ENCODE measurements at regions not wholly inside any gene's neighbourhood (a gene's known extent, or its start where the extent isn't known, plus 50 kb on each side); places are given as distances from the start of the nearest gene placed in this dataset.

DNA sequence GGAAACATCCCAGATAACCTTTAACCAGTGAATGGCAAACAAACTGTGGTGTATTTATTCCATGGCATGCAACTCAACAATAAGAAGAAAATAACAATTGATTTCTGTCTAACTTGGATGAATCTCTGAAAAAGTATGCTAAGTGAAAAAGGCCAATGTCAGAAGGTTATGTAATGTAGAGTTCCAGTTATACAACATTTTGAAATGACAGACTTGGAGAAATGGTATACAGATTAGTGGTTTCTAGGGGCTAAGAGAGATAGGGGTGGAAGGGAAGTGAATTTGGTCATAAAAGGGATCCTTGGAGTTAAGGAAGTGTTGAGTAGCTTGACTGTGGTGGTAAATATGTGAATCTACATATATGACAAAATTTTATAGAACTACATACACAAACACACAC, 269.4 kb upstream of the SUCLG2 start:
- Histone ChIP-seq H3K36me3 (no peaks in the 10 kb centered on the region), H3K4me2 (no peak overlapping the region), H3K9ac (no peak overlapping the region), H3K27me3 (no peaks in the 10 kb centered on the region), H3K9me3 (peaks cover 6% of the 10 kb centered on the region), H3K4me1 (no peaks in the 10 kb centered on the region), H4K20me1 (no peaks in the 10 kb centered on the region), H3K27ac (no peak overlapping the region), H3K4me3 (no peak overlapping the region)
- no peak for TF ChIP-seq Cebpa-rat (IDR thresholded peaks at IDR 0.05)

DNA sequence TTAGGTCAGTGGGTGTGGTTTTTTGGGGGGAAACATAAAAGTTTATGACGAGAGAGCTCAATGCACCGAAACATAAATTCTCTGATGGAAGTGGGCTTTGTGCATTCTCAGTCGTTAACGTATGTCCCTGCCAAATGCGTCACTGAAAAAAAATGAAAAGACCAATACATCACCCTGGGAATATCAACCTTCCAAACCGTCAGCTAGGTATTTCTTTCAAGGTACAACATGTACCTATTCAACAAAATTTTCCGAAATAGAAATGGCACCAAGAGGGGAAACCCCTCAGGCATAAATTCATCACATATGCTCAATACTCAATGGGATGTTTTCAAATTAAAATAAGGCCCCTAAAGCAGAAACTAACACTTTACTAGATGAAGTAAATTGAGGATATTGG, 266.6 kb upstream of the SUCLG2 start:
- no peak for TF ChIP-seq Cebpa-rat (IDR thresholded peaks at IDR 0.05)
- no peak overlapping the region for H3K4me2 ChIP-seq
- no peaks in the 10 kb centered on the region for H3K27me3 ChIP-seq

DNA sequence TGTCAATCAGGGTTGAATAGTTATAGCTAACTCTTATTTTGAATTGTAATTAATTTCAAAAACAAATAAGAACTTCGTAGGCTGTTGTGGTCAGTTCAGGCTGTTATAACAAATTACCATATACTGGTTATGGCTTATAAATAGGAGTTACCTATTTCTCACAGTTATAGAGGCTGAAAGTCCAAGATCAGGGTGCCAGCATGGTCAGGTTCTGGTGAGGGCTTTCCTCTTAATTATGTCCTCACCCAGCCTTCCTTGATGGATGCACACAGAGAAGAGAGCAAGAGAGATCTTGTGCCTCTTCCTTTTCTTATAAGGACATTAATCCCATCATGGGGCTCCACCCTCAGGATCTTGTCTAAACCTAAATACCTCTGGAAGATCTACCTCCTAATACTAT, 265.9 kb upstream of the SUCLG2 start:
- no peak overlapping the region for H3K9ac ChIP-seq
- no peak for TF ChIP-seq Cebpa-rat (IDR thresholded peaks at IDR 0.05)
- H3K4me2 ChIP-seq, result no peak overlapping the region
- no peak overlapping the region for H3K27ac ChIP-seq
- peaks cover 5% of the 10 kb centered on the region for H3K9me3 ChIP-seq
- H3K4me1 ChIP-seq, result peaks cover 19% of the 10 kb centered on the region
- H3K27me3 ChIP-seq, result no peaks in the 10 kb centered on the region
- H4K20me1 ChIP-seq, result no peaks in the 10 kb centered on the region
- no peaks in the 10 kb centered on the region for H3K36me3 ChIP-seq
- H3K4me3 ChIP-seq, result no peak overlapping the region

More for the DNA sequence above, 266.6 kb upstream of the SUCLG2 start:
- Histone ChIP-seq H3K27ac (no peak overlapping the region), H3K4me1 (peaks cover 17% of the 10 kb centered on the region), H4K20me1 (no peaks in the 10 kb centered on the region), H3K36me3 (no peaks in the 10 kb centered on the region), H3K9me3 (peaks cover 6% of the 10 kb centered on the region), H3K9ac (no peak overlapping the region), H3K4me3 (no peak overlapping the region)

DNA sequence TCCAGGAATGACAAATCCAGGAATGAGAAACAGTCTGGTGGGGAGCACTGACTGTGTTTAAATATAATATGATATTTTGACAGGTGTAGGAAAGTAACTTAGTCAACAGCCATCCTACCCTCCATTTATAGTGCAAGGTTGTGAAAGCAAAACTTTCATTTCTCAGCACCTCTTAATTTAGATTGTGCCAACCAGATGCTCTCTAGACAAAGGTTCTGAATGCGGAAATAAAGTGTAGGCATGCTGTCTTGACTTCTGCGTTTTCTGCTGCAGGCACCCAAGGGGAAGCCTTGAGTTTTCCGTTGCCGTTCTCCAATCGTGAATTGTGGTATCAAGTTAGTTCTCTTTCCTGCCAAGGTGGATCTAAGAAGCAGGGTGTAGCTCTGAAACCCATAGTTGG, 261.9 kb upstream of the SUCLG2 start:
- no peak overlapping the region for H3K27ac ChIP-seq
- no peaks in the 10 kb centered on the region for H4K20me1 ChIP-seq
- no peak overlapping the region for H3K9ac ChIP-seq
- peaks cover 23% of the 10 kb centered on the region for H3K4me1 ChIP-seq
- no peak for TF ChIP-seq Cebpa-rat (IDR thresholded peaks at IDR 0.05)
- peaks cover 12% of the 10 kb centered on the region; the same call in 1 of the 2 replicates for H3K9me3 ChIP-seq
- no peak overlapping the region for H3K4me3 ChIP-seq
- no peaks in the 10 kb centered on the region for H3K27me3 ChIP-seq
- peak overlapping the region; percentile 31 for H3K4me2 ChIP-seq
- H3K36me3 ChIP-seq, result no peaks in the 10 kb centered on the region

DNA sequence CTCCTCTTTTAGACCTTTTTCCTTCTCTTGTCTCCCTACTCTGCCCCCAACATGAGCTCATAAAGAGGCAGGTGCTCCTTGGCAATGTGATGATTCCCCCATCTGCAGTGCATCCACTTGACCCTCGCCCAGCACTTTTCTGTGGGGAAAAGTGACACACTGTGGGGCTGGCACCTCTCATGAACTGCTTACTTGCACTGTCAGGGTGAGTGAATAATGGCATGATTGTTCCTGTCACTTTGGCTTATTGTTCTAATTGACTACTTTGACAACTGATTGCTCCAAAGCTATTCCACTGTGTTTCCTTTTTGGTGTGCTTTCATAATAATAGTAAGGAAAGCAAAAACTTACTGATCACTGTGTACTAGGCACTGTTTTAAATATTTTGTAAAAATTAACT, 253.3 kb upstream of the SUCLG2 start:
- peak overlapping the region; percentile 65 for H3K27ac ChIP-seq
- peak overlapping the region; percentile 76 for H3K4me2 ChIP-seq
- no peak overlapping the region for H3K9ac ChIP-seq
- H3K27me3 ChIP-seq, result no peaks in the 10 kb centered on the region
- H4K20me1 ChIP-seq, result no peaks in the 10 kb centered on the region
- no peak for TF ChIP-seq Cebpa-rat (IDR thresholded peaks at IDR 0.05)
- peaks cover 12% of the 10 kb centered on the region for H3K9me3 ChIP-seq
- no peaks in the 10 kb centered on the region for H3K36me3 ChIP-seq
- no peak overlapping the region for H3K4me3 ChIP-seq
- H3K4me1 ChIP-seq, result peaks cover 48% of the 10 kb centered on the region

DNA sequence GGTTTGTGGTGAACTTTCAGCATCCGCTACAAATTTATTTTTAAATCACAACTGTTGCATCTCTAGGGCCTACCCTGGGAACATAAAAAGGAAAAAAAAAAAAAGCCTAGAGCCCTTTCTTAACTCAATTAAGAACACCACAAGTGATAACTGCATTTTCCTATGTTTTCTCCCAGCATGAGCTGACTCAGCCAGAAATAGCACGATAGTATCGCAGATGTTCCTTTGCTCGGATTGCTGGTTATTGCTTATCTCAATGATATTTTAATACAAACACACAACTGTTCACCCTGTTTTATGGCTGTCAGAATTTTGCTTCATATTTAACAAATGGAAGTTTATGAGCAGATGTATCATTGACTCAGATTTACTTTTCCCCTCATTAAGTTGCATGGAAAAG, 251.8 kb upstream of the SUCLG2 start:
- Histone ChIP-seq H3K4me1 (peaks cover 58% of the 10 kb centered on the region), H3K9ac (peak overlapping the region; percentile 50; the same call in 1 of the 2 replicates), H3K4me2 (peak overlapping the region; percentile 76), H3K9me3 (peaks cover 7% of the 10 kb centered on the region), H3K27me3 (no peaks in the 10 kb centered on the region), H3K36me3 (no peaks in the 10 kb centered on the region), H4K20me1 (no peaks in the 10 kb centered on the region), H3K27ac (peak overlapping the region; percentile 65), H3K4me3 (peak overlapping the region; percentile 40)
- no peak for TF ChIP-seq Cebpa-rat (IDR thresholded peaks at IDR 0.05)

DNA sequence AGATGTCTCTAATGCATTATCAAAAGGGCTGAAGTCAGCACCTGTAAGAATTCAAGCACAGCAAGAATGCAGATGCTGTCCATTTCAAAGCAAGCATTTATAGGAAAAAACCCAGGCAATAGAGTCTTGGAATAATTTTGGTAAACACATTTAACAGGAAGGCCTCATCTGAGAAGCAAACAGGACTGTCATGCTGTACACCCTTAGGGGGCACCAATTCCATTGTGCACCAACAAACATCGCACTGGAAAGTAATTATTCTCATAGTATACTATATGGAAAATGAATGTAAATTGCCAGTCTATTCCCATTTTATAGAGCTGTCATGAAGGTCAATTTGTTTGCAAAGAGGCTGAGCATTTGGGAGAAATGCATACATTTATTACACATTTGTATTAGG, 247.3 kb upstream of the SUCLG2 start:
- no peak overlapping the region for H3K9ac ChIP-seq
- no peaks in the 10 kb centered on the region for H3K36me3 ChIP-seq
- no peak overlapping the region for H3K4me2 ChIP-seq
- no peak for TF ChIP-seq Cebpa-rat (IDR thresholded peaks at IDR 0.05)
- H4K20me1 ChIP-seq, result no peaks in the 10 kb centered on the region
- no peaks in the 10 kb centered on the region for H3K27me3 ChIP-seq
- no peak overlapping the region for H3K4me3 ChIP-seq
- H3K27ac ChIP-seq, result no peak overlapping the region
- H3K9me3 ChIP-seq, result no peaks in the 10 kb centered on the region
- H3K4me1 ChIP-seq, result peaks cover 75% of the 10 kb centered on the region

DNA sequence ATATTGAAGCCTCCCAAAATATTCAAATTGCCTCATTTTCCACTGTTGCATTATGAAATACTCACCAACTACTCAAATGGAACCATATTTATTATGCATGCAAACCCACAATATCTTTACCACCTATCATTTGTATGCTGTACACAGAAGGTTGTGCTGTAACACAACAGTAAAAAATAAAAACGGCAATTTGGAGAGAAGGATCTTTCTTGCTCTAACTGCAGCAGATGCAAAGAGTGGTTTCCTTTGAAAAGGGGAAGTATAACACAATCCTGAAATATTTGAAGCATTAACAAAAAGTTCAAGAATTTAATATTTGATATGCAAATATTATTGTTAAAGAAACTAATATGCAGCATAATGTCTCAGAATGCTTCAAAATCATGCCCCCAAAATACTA, 244.5 kb upstream of the SUCLG2 start:
- TF ChIP-seq Cebpa-rat (IDR thresholded peaks at IDR 0.05), result no peak
- Histone ChIP-seq H3K4me3 (no peak overlapping the region), H3K9me3 (no peaks in the 10 kb centered on the region), H3K9ac (no peak overlapping the region), H3K4me1 (peaks cover 88% of the 10 kb centered on the region), H3K27ac (peak overlapping the region; percentile 83), H3K4me2 (peak overlapping the region; percentile 76), H3K36me3 (no peaks in the 10 kb centered on the region), H4K20me1 (no peaks in the 10 kb centered on the region), H3K27me3 (no peaks in the 10 kb centered on the region)

DNA sequence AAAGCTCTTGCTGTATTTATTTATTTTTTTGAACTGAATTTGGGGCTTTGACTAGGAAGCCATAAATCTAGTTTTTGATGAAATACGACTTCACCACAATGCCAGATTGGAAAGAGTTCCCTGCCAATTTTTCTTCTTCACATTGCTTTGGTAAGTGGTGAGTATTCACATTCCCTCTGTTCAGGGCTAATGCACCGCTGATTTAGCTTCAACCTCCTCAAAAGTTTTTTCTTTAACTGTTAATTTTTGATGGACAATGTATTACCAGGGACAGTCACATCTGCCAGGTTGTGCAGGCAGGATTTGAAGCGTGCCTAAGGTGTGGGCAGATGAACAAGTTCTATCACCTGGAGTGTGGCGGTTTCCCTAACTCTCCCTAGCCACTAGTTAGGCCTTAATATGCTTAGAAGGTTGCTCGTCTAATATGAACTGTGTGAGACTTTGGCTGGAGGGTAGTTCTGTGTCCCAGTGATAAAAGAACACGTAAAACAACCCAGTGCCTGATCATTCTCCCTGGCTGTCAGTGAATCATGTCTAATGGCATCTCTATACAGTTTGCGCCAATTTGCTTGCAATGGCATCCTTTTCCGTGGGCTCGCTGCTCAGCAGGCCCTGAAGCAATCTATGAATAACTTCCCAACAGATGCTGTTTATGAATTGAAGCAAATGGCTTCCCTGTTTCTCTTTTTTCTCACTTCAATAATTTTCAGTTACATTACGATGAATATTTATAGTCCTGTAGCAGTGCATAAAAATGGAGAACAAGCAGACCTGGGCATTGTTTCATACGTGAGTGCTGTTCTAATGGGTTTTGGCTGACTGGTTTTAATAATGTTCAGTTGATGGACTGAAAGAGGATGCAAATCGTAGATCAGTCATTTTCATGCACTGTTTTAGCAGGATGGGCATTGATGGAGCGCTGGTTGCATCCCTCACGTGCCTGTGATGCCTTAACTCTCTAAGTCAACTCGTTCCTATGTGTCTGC, 243.2 kb upstream of the SUCLG2 start:
- no peaks in the 10 kb centered on the region for H3K27me3 ChIP-seq
- H4K20me1 ChIP-seq, result no peaks in the 10 kb centered on the region
- no peak for TF ChIP-seq Cebpa-rat (IDR thresholded peaks at IDR 0.05)
- H3K36me3 ChIP-seq, result no peaks in the 10 kb centered on the region
- peak overlapping the region; percentile 76 for H3K4me2 ChIP-seq
- peak overlapping the region; percentile 9; the same call in 1 of the 2 replicates for H3K4me3 ChIP-seq
- H3K4me1 ChIP-seq, result peaks cover 96% of the 10 kb centered on the region
- H3K9me3 ChIP-seq, result no peaks in the 10 kb centered on the region
- peak overlapping the region; percentile 83 for H3K27ac ChIP-seq
- peak overlapping the region; percentile 67 for H3K9ac ChIP-seq

DNA sequence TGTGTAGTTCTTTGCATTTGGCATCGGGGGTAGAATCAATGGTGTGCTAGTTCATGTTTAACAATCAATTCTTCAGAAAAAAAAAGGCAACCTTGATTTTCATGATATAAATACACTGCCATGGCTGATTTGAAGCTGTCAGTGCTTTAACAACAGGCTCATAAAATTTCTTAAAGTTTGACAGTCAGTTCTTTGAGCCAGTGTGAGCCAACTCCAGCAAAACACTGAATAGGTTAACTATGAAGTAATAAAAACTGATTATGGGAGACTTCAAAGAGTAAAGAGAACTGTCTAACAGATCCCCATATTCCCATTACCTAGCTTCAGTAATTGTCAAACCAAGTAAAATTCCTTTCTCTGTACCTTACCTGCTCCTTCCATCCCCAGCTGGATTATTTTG, 241.7 kb upstream of the SUCLG2 start:
- Histone ChIP-seq H3K36me3 (no peaks in the 10 kb centered on the region; the same call in 1 of the 2 replicates), H3K4me1 (peaks cover 81% of the 10 kb centered on the region), H3K27me3 (no peaks in the 10 kb centered on the region), H3K27ac (peak overlapping the region; percentile 83), H4K20me1 (no peaks in the 10 kb centered on the region), H3K9me3 (peaks cover 6% of the 10 kb centered on the region), H3K9ac (no peak overlapping the region), H3K4me2 (peak overlapping the region; percentile 76), H3K4me3 (no peak overlapping the region)
- no peak for TF ChIP-seq Cebpa-rat (IDR thresholded peaks at IDR 0.05)

All from BLaER1 (cell line).